K562 (cell line): ENCODE measurements at regions not wholly inside any gene's neighbourhood (a gene's known extent, or its start where the extent isn't known, plus 50 kb on each side); places are given as distances from the start of the nearest gene placed in this dataset.

Experiments
- ATAC-seq: fragments of 200-7000 bp; cut with Tn5 transposase; 3 replicates; pipeline ENCODE4 v1.9.1; 2020; ENCODE audit warnings: moderate library complexity
- BruUV-seq: library from RNA; stranded (reverse); fragments of 400-500 nt; replicated peaks from 2 replicates; lab custom pipeline; 2021; lab: Mats Ljungman, UMichigan
- CTCF ChIA-PET: fragments of 300-600 bp; formaldehyde crosslinking; extraction: SDS; loops from one replicate; lab custom pipeline; 2021; ENCODE audit warnings: low intra/inter-chr PET ratio; lab: Yijun Ruan, JAX
- POLR2A ChIA-PET: fragments of 300-600, 350-650 bp; sonication (Branson Sonifier 250); formaldehyde crosslinking; extraction: SDS; loops from one replicate; lab custom pipeline; 2021; ENCODE audit warnings: antibody characterized with exemption, inconsistent platforms; lab: Yijun Ruan, JAX
- DNase-seq, 4 experiments: peaks; one replicate each; pipeline versions ENCODE4 v3.0.0 to v3.0.0-alpha.2; 2011 to 2018; ENCODE audit warnings: low spot score in 3 of 4, mixed read lengths in 3 of 4; ENCODE audit errors: extremely low read depth in 1 of 4
- FAIRE-seq: peaks from 2 replicates; lab custom pipeline; 2011; peaks lifted over from hg19 to GRCh38; lab: Jason Lieb, UNC
- H2AFZ ChIP-seq: 2 replicates; pipeline ENCODE4 v1.6.0; 2011; ENCODE audit warnings: low read depth, low read length, control low read depth, inconsistent platforms
- H3K27ac ChIP-seq: fragments of 200-600 bp; 3 replicates; pipeline ENCODE4 v1.8.0; 2011; ENCODE audit warnings: low read depth, mild to moderate bottlenecking, control low read depth, inconsistent platforms, low read length, moderate library complexity, mixed read lengths; ENCODE audit errors: extremely low read depth
- H3K27me3 ChIP-seq, 2 experiments: fragments of 300-600 bp in 1 of 2; 2 replicates in 1 of 2; 3 replicates in 1 of 2; pipeline versions ENCODE4 v1.6.0 to v1.8.0; 2011; ENCODE audit warnings: inconsistent platforms in 2 of 2, low read length in 2 of 2, mild to moderate bottlenecking in 1 of 2, mixed read lengths in 1 of 2, moderate library complexity in 1 of 2; ENCODE audit not compliant: control insufficient read depth in 2 of 2, insufficient read depth in 2 of 2
- H3K36me3 ChIP-seq: fragments of 300-600 bp; 3 replicates; pipeline ENCODE4 v1.8.0; 2011; ENCODE audit warnings: mild to moderate bottlenecking, low read length, inconsistent platforms; ENCODE audit not compliant: control insufficient read depth, insufficient read depth
- H3K4me1 ChIP-seq, 2 experiments: fragments of 200-600 bp in 1 of 2; replicated peaks in 1 of 2; 2 replicates in 1 of 2; 3 replicates in 1 of 2; pipeline versions ENCODE4 v1.5.1 to v1.8.0; 2011; ENCODE audit warnings: inconsistent platforms in 2 of 2, low read length in 2 of 2, mild to moderate bottlenecking in 1 of 2, mixed read lengths in 1 of 2, moderate library complexity in 1 of 2; ENCODE audit not compliant: control insufficient read depth in 2 of 2, insufficient read depth in 2 of 2
- H3K4me2 ChIP-seq: 2 replicates; pipeline ENCODE4 v1.6.1; 2011; ENCODE audit warnings: low read length, control low read depth, inconsistent platforms, mixed read lengths; ENCODE audit not compliant: insufficient read depth
- H3K4me3 ChIP-seq: fragments of 200-600 bp; sonication (generic), shearing (Covaris generic); 2 replicates; pipeline ENCODE4 v1.5.1; 2016; ENCODE audit warnings: control low read depth, inconsistent platforms
- H3K79me2 ChIP-seq: fragments of 200-600 bp; 3 replicates; pipeline ENCODE4 v1.8.0; 2011; ENCODE audit warnings: low read length, inconsistent platforms; ENCODE audit not compliant: control insufficient read depth, insufficient read depth
- H3K9ac ChIP-seq, 2 experiments: 2 replicates each; pipeline versions ENCODE4 v1.6.0 to v1.6.1; 2011; ENCODE audit warnings: low read depth in 2 of 2, low read length in 2 of 2, control low read depth in 1 of 2, inconsistent platforms in 1 of 2, mild to moderate bottlenecking in 1 of 2, mixed read lengths in 1 of 2; ENCODE audit not compliant: insufficient read depth in 1 of 2
- H3K9me1 ChIP-seq: one replicate; pipeline ENCODE4 v1.6.0; 2011; ENCODE audit warnings: inconsistent platforms, mild to moderate bottlenecking, low read length, moderate library complexity; ENCODE audit not compliant: control insufficient read depth, insufficient read depth
- H3K9me3 ChIP-seq: replicated peaks from 2 replicates; pipeline ENCODE4 v1.5.1; 2011; ENCODE audit warnings: low read depth, low read length, inconsistent platforms; ENCODE audit not compliant: control insufficient read depth, insufficient read depth
- H4K20me1 ChIP-seq: replicated peaks from 2 replicates; pipeline ENCODE4 v1.6.1; 2011; ENCODE audit warnings: low read length, inconsistent platforms, mixed read lengths; ENCODE audit not compliant: control insufficient read depth, insufficient read depth
- ARID3A ChIP-seq: IDR thresholded peaks from 2 replicates; pipeline ENCODE4 v1.6.1; 2012; ENCODE audit warnings: low read depth, low read length, improper control_type of control experiment, borderline replicate concordance
- BACH1 ChIP-seq: fragments of 200-800 bp; sonication (Bioruptor generic); IDR thresholded peaks from 2 replicates; pipeline ENCODE4 v1.6.1; 2016; ENCODE audit warnings: missing genetic modification characterization, missing compliant biosample characterization
- EWSR1 ChIP-seq: fragments of 450-650 bp; IDR thresholded peaks from 2 replicates; pipeline ENCODE4 v1.6.1; 2018; ENCODE audit warnings: borderline replicate concordance, mild to moderate bottlenecking, low read depth, moderate library complexity; ENCODE audit not compliant: partially characterized antibody
- FOXJ2 ChIP-seq: fragments of 200-800 bp; sonication (Bioruptor generic); IDR thresholded peaks from 2 replicates; pipeline ENCODE4 v1.6.1; 2016; ENCODE audit warnings: missing genetic modification characterization, missing compliant biosample characterization
- RBM22 ChIP-seq: fragments of 200-400 bp; formaldehyde crosslinking; IDR thresholded peaks from 2 replicates; pipeline ENCODE4 v1.6.1; 2018; ENCODE audit warnings: low read length, low read depth; ENCODE audit not compliant: poor library complexity, severe bottlenecking
- TAF1 ChIP-seq: IDR thresholded peaks from 2 replicates; pipeline ENCODE4 v1.6.1; 2011; ENCODE audit warnings: mild to moderate bottlenecking, low read length, moderate library complexity; ENCODE audit not compliant: insufficient read depth, control insufficient read depth, severe bottlenecking; ENCODE audit errors: extremely low read depth
- ZFP30 ChIP-seq: fragments of 250-450 bp; sonication (Bioruptor Pico); IDR thresholded peaks from 2 replicates; pipeline ENCODE4 v1.8.0; 2022; ENCODE audit warnings: moderate library complexity, mild to moderate bottlenecking, inconsistent platforms, borderline replicate concordance
- ZNF318 ChIP-seq, 2 experiments: fragments of 450-650 bp; IDR thresholded peaks; 2 replicates each; pipeline ENCODE4 v1.6.1; 2016; ENCODE audit warnings: mild to moderate bottlenecking in 2 of 2, borderline replicate concordance in 1 of 2, low read depth in 1 of 2, moderate library complexity in 1 of 2
- ZNF75A ChIP-seq: fragments of 450-650 bp; formaldehyde crosslinking; IDR thresholded peaks from 2 replicates; pipeline ENCODE4 v1.4.0; 2020; ENCODE audit warnings: mild to moderate bottlenecking
- WGBS: fragments of 100-300 bp; shearing (Covaris generic); methylation state at CpG from one replicate; pipeline ENCODE4 v1.1.6; 2016; ENCODE audit warnings: low coverage, mixed read lengths; ENCODE audit not compliant: insufficient coverage; ENCODE audit errors: missing lambda C conversion rate; 5-methylcytosine and 5-hydroxymethylcytosine counted together
- in situ Hi-C: fragments of 300-500 bp; cut with MboI; formaldehyde crosslinking; loops from 4 replicates; pipeline ENCODE4 v1.15.0; 2018; ENCODE audit warnings: inconsistent platforms, mixed read lengths
- intact Hi-C: fragments of 100-400 bp; cut with micrococcal nuclease; formaldehyde crosslinking; loops from 2 replicates; pipeline ENCODE4 v1.14.2; 2022
- TF ChIP-seq, protein P1 (sequence below), 2 experiments: IDR thresholded peaks; 2 replicates each; pipeline ENCODE4 v1.6.1; 2011; ENCODE audit warnings: borderline replicate concordance in 1 of 2, control low read depth in 1 of 2, low read depth in 1 of 2, low read length in 1 of 2, mild to moderate bottlenecking in 1 of 2, mixed read lengths in 1 of 2, moderate library complexity in 1 of 2; ENCODE audit not compliant: insufficient read depth in 1 of 2, insufficient read length in 1 of 2, poor library complexity in 1 of 2, severe bottlenecking in 1 of 2; ENCODE audit errors: extremely low read depth in 1 of 2

- intact Hi-C loops, result no loop called here
- TF ChIP-seq ZFP30 (CRISPR knock-in tag), result no peak
- TF ChIP-seq ZNF318 (IDR thresholded peaks at IDR 0.05; ENCODE audit: borderline replicate concordance in 1 of 2, low read depth in 1 of 2), result no peak
- TF ChIP-seq, protein P1, sequence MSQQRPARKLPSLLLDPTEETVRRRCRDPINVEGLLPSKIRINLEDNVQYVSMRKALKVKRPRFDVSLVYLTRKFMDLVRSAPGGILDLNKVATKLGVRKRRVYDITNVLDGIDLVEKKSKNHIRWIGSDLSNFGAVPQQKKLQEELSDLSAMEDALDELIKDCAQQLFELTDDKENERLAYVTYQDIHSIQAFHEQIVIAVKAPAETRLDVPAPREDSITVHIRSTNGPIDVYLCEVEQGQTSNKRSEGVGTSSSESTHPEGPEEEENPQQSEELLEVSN (IDR thresholded peaks at IDR 0.05; ENCODE audit: borderline replicate concordance in 1 of 2, extremely low read depth in 1 of 2, insufficient read depth in 1 of 2, insufficient read length in 1 of 2, low read depth in 1 of 2, low read length in 1 of 2, poor library complexity in 1 of 2, severe bottlenecking in 1 of 2), result no peak
- no peak for TF ChIP-seq TAF1
- no peak for TF ChIP-seq ZNF75A (CRISPR knock-in tag)
- TF ChIP-seq RBM22, result no peak
- no peak for TF ChIP-seq BACH1 (tag)
- no peak for TF ChIP-seq FOXJ2
- TF ChIP-seq EWSR1, result no peak
- TF ChIP-seq ARID3A, result no peak
Measured at GRCh38 chr5:133715616-133716015, 103.3 kb upstream of the FSTL4 start.

More at GRCh38 chr5:133715616-133716015, 103.3 kb upstream of the FSTL4 start:
- Histone ChIP-seq H2AFZ (no peak overlapping the region), H3K4me2 (no peak overlapping the region), H3K27ac (no peak overlapping the region), H4K20me1 (no peaks in the 10 kb centered on the region), H3K9me1 (no peaks in the 10 kb centered on the region), H3K9ac (no peak overlapping the region), H3K9me3 (no peaks in the 10 kb centered on the region), H3K4me1 (no peaks in the 10 kb centered on the region; a peak in 1 of 5 replicates), H3K36me3 (no peaks in the 10 kb centered on the region), H3K27me3 (peaks cover 0 to 7% of the 10 kb centered on the region in 2 experiments; a peak in 2 of 5 replicates), H3K79me2 (no peaks in the 10 kb centered on the region), H3K4me3 (no peak overlapping the region)
- in situ Hi-C loops, result no loop called here
- FAIRE-seq (no peak), ATAC-seq (no peak), DNase-seq (no peak)
- CTCF ChIA-PET, result no interaction called here
- POLR2A ChIA-PET, result no interaction called here
- WGBS, result 0% methylated on average over 5 of the region's 5 CpGs
- BruUV-seq, result no TSS peak
